GM18499 (cell line): ENCODE measurements at regions not wholly inside any gene's neighbourhood (a gene's known extent, or its start where the extent isn't known, plus 50 kb on each side); places are given as distances from the start of the nearest gene placed in this dataset.

Experiments used
- ATAC-seq: cut with Tn5 transposase; IDR thresholded peaks from one replicate; pipeline ENCODE4 v1.9.1; 2021; ENCODE audit warnings: moderate number of reproducible peaks; ENCODE audit not compliant: insufficient read depth, unreplicated experiment

GRCh38 chr10:3016016-3016415 lies 51.3 kb upstream of the PFKP start:
- no peak for ATAC-seq

GRCh38 chr10:3014968-3015367 lies 52.4 kb upstream of the PFKP start:
- ATAC-seq, result no peak

GRCh38 chr10:3012223-3012622 lies 55.1 kb upstream of the PFKP start:
- no peak for ATAC-seq

GRCh38 chr10:3010816-3011460 lies 56.4 kb upstream of the PFKP start:
- no peak for ATAC-seq

- no peak for ATAC-seq
Measured at GRCh38 chr10:3010334-3010733, 57.0 kb upstream of the PFKP start.

GRCh38 chr10:3009341-3009740 lies 58.0 kb upstream of the PFKP start:
- no peak for ATAC-seq

- ATAC-seq, result no peak
Measured at GRCh38 chr10:3008518-3009195, 58.7 kb upstream of the PFKP start.

GRCh38 chr10:3006607-3007006 lies 60.7 kb upstream of the PFKP start:
- ATAC-seq, result no peak

GRCh38 chr10:3006093-3006492 lies 61.3 kb upstream of the PFKP start:
- ATAC-seq, result no peak

GRCh38 chr10:3002304-3002703 lies 65.0 kb upstream of the PFKP start:
- no peak for ATAC-seq

GRCh38 chr10:3000048-3000447 lies 67.3 kb upstream of the PFKP start:
- ATAC-seq, result no peak

- no peak for ATAC-seq
Measured at GRCh38 chr10:2994221-2994961, 73.0 kb upstream of the PFKP start.

GRCh38 chr10:2993636-2994035 lies 73.7 kb upstream of the PFKP start:
- no peak for ATAC-seq

- no peak for ATAC-seq
Measured at GRCh38 chr10:2992401-2993198, 74.7 kb upstream of the PFKP start.

- ATAC-seq, result no peak
Measured at GRCh38 chr10:2990764-2991163, 76.6 kb upstream of the PFKP start.

GRCh38 chr10:2989292-2989947 lies 77.9 kb upstream of the PFKP start:
- no peak for ATAC-seq

- ATAC-seq, result no peak
Measured at GRCh38 chr10:2987185-2987768, 80.1 kb upstream of the PFKP start.

GRCh38 chr10:2986391-2986801 lies 81.0 kb upstream of the PFKP start:
- no peak for ATAC-seq

GRCh38 chr10:2985729-2986232 lies 81.6 kb upstream of the PFKP start:
- no peak for ATAC-seq

GRCh38 chr10:2984682-2985081 lies 82.7 kb upstream of the PFKP start:
- no peak for ATAC-seq
